ENCODE measurements at regions not wholly inside any gene's neighbourhood (a gene's known extent, or its start where the extent isn't known, plus 50 kb on each side); places are given as distances from the start of the nearest gene placed in this dataset.

DNA sequence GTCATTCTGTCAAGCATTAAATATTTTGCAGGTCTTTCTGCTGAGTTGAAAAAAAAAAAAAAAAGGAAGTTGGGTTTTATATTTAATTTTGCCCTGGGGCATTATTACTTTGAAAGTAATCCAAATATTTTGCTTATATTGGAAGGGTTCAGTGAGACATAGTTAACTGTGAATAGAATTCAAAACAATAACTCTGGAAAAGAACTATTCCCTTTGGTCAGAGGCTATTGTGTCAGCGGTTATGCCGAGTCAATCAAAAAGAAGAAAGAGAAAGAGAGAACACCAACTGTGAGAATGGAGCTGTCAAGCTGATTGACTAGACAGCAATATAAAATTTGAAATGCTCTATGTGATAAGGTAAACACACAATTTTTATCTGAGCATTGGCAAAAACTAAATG is 761.7 kb downstream of the ADGRL2 start:
- no peak for TF ChIP-seq POLR2AphosphoS5 (IDR thresholded peaks at IDR 0.05; ENCODE audit: low read depth, low read length)
- no peak for TF ChIP-seq SIN3A (IDR thresholded peaks at IDR 0.05; ENCODE audit: borderline replicate concordance, insufficient read depth, low read length)
- no peak for TF ChIP-seq TAF1 (IDR thresholded peaks at IDR 0.05; ENCODE audit: borderline replicate concordance, insufficient read depth, low read length)
- TF ChIP-seq, protein P1, sequence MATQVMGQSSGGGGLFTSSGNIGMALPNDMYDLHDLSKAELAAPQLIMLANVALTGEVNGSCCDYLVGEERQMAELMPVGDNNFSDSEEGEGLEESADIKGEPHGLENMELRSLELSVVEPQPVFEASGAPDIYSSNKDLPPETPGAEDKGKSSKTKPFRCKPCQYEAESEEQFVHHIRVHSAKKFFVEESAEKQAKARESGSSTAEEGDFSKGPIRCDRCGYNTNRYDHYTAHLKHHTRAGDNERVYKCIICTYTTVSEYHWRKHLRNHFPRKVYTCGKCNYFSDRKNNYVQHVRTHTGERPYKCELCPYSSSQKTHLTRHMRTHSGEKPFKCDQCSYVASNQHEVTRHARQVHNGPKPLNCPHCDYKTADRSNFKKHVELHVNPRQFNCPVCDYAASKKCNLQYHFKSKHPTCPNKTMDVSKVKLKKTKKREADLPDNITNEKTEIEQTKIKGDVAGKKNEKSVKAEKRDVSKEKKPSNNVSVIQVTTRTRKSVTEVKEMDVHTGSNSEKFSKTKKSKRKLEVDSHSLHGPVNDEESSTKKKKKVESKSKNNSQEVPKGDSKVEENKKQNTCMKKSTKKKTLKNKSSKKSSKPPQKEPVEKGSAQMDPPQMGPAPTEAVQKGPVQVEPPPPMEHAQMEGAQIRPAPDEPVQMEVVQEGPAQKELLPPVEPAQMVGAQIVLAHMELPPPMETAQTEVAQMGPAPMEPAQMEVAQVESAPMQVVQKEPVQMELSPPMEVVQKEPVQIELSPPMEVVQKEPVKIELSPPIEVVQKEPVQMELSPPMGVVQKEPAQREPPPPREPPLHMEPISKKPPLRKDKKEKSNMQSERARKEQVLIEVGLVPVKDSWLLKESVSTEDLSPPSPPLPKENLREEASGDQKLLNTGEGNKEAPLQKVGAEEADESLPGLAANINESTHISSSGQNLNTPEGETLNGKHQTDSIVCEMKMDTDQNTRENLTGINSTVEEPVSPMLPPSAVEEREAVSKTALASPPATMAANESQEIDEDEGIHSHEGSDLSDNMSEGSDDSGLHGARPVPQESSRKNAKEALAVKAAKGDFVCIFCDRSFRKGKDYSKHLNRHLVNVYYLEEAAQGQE (IDR thresholded peaks at IDR 0.05; ENCODE audit: insufficient read depth in 1 of 2, low read depth in 2 of 2, low read length in 2 of 2): no peak
- TF ChIP-seq FOXP2 (optimal IDR thresholded peaks at IDR 0.05; ENCODE audit: borderline replicate concordance, extremely low read depth, extremely low read length, insufficient read depth): no peak

DNA sequence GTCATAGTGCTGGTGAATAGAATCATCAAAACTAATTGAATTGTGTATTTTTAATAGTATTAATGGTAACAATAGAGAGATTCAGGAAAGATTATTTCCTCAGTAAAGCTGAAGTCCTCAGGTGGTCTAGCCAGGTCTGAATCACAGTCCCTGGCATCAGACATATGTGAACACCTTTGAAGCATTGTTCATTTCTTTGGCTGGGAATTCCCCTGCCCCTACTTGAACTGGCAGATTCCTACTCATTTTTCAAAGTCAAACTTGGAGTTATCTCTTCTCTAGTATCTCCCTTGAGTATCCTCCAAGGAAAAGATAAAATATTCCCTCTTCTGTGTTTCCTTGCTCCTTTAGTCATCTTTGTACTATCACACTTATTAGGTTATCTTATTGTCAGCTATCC is 759.8 kb downstream of the ADGRL2 start:
- TF ChIP-seq POLR2AphosphoS5 (IDR thresholded peaks at IDR 0.05; ENCODE audit: low read depth, low read length): no peak
- TF ChIP-seq SIN3A (IDR thresholded peaks at IDR 0.05; ENCODE audit: borderline replicate concordance, insufficient read depth, low read length): no peak
- TF ChIP-seq FOXP2 (optimal IDR thresholded peaks at IDR 0.05; ENCODE audit: borderline replicate concordance, extremely low read depth, extremely low read length, insufficient read depth): no peak
- no peak for TF ChIP-seq TAF1 (IDR thresholded peaks at IDR 0.05; ENCODE audit: borderline replicate concordance, insufficient read depth, low read length)
- TF ChIP-seq, protein P1 (IDR thresholded peaks at IDR 0.05; ENCODE audit: insufficient read depth in 1 of 2, low read depth in 2 of 2, low read length in 2 of 2): no peak

DNA sequence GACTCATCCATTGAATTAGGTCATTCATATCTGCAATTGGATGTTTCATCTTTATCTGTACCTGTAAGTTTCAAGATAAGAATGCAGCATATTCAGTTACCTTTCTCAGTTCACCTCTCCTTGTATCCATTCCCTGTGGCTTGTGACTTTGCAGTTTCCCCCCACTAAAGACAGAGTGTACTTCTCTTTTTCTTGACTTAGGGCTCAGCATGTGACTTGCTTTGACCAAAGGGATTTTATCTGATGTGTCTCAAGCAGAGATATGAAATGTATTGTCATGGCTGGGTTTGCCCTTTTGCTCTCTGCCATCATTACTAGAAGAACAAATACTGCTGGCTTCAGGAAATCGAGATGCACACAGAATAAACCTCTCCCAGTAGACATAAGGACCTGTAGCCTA is 754.8 kb downstream of the ADGRL2 start:
- TF ChIP-seq, protein P1 (IDR thresholded peaks at IDR 0.05; ENCODE audit: insufficient read depth in 1 of 2, low read depth in 2 of 2, low read length in 2 of 2): no peak
- TF ChIP-seq TAF1 (IDR thresholded peaks at IDR 0.05; ENCODE audit: borderline replicate concordance, insufficient read depth, low read length) (no peak), SIN3A (IDR thresholded peaks at IDR 0.05; ENCODE audit: borderline replicate concordance, insufficient read depth, low read length) (no peak), POLR2AphosphoS5 (IDR thresholded peaks at IDR 0.05; ENCODE audit: low read depth, low read length) (no peak), FOXP2 (optimal IDR thresholded peaks at IDR 0.05; ENCODE audit: borderline replicate concordance, extremely low read depth, extremely low read length, insufficient read depth) (no peak)

DNA sequence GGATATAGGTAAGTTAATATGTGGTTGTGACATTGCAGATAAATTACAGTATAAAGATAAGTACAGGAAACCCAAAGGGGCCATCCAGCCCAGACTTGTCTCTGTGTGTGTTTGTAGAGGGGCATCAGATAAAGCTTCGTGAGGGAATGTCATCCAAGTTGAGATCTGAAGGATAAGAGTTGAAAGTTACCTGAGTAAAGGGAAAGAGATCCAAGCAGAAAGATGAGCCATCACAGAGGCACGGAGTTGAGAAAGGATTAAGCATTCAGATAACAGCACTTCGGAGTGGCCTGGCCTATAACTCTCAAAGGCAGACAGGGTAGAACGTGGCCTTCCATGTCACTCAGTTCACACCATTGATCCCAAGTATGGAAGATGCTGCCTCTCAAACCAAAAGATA is 749.1 kb downstream of the ADGRL2 start:
- TF ChIP-seq FOXP2 (optimal IDR thresholded peaks at IDR 0.05; ENCODE audit: borderline replicate concordance, extremely low read depth, extremely low read length, insufficient read depth): no peak

DNA sequence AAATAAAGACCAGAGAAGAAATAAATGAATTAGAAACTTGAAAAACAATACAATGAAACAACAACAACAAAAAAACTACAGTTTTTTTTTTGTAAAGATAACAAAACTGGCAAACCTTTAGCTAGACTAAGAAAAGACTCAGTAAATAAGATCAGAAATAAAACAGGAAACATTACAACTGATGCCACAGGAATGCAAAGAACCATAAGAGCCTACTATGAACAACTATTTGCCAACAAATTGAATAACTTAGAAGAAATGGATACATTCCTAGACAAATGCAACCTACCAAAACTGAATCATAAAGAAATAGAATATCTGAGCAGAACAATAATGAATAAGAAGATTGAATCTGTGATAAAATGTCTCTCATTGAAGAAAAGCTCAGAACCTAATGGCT is 742.0 kb downstream of the ADGRL2 start:
- no peak for TF ChIP-seq TAF1 (IDR thresholded peaks at IDR 0.05; ENCODE audit: borderline replicate concordance, insufficient read depth, low read length)
- TF ChIP-seq, protein P1 (IDR thresholded peaks at IDR 0.05; ENCODE audit: insufficient read depth in 1 of 2, low read depth in 2 of 2, low read length in 2 of 2): no peak
- no peak for TF ChIP-seq SIN3A (IDR thresholded peaks at IDR 0.05; ENCODE audit: borderline replicate concordance, insufficient read depth, low read length)
- no peak for TF ChIP-seq FOXP2 (optimal IDR thresholded peaks at IDR 0.05; ENCODE audit: borderline replicate concordance, extremely low read depth, extremely low read length, insufficient read depth)
- TF ChIP-seq POLR2AphosphoS5 (IDR thresholded peaks at IDR 0.05; ENCODE audit: low read depth, low read length): no peak
